Colon (tissue), 2 donors: ENCODE measurements at regions not wholly inside any gene's neighbourhood (a gene's known extent, or its start where the extent isn't known, plus 50 kb on each side); places are given as distances from the start of the nearest gene placed in this dataset.

Source experiments
- FAIRE-seq: peaks from 2 replicates; lab custom pipeline; 2012; peaks lifted over from hg19 to GRCh38; lab: Jason Lieb, UNC
- donor health status: control.
- donor health status: control.

DNA sequence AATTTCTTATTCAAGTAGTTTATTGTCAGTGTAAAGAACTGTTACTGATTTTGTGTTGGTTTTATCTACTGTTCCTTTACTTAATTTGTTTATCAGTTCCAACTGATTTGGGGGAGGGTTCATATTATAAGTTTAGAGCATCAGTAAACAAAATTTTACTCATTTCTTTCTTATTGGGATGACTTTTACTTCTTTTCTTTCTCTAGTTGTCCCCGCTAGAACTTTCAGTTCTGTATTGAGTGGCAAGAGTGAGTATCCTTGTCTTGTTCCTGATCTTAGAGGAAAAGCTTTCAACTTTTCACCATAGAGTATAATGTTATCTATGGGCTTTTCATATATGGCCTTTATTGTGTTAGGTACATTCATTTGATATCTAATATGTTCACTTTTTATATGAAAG is 584.1 kb downstream of the LRFN5 start:
- no peak for FAIRE-seq

DNA sequence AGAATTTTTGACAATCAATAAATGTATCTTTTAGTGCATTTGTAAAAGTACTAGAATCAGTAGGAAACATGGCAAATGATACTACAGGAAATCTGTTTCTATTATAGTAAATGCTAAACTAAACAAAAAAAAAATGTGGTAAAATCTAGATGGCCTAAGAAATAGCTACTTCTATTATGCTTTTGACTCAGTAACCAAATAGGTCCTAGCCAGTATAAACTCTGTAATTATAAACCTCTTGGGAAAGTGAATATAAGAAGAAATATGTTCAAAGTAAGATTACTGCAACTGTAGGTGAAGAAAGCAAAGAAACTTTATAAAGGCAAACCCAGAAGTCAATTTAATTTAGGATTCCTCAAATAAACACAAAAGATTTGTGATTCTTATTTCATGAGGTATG is 581.2 kb downstream of the LRFN5 start:
- no peak for FAIRE-seq

DNA sequence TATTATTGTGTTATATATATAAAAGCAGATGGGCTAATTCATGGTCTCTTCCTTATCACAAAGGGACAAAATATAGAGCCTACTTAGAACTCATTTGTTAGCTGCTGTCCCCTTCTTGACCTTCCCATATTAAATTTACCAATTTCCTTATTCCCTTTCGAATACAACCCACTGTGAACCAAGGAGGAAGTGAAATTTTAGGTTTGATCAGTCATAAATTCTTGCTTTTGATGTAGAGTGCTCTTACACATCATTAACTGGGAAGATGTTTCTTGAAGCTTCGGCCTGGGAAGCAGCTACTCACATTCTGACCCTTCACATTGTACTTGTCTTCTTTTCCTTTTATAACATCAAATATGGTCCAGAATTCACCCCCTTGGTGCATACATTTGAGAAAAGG is 579.0 kb downstream of the LRFN5 start:
- FAIRE-seq: no peak

DNA sequence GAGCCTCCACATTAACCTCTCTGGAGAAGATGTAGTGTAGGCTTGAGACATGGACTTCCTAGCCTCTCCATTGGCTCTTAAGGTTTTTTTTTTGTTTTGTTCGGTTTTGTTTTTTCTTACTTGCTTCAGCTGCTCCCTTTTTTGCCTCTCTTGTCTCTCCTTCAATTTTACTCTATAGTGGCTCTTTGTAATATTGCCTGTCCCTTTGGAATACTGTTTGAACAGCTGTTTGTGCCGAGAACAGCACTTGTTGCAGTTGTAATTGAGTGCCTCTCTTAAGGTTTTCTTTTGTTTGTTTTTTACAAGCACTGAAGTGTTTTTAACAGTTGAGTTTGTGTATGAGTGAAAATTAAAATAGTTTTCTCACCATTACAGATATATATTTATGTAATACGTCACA is 567.7 kb downstream of the LRFN5 start:
- FAIRE-seq: no peak

DNA sequence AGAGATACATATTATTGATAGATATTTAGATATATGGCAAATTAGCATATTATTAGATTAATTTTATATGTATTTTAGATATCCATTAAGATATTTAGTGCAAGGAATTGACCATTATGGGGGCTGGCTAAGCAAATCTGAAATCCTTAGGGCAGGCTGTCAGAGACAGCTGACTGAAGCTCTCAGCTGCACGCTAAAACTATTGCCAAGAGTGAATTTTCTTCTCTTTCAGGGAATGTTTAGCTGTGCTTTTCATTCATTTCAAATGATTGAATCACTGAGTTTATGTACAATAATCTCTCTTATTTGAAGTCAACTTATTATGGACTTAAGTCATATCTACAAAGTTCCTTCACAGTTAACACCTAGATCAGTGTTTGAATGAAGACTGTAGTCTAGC is 566.5 kb downstream of the LRFN5 start:
- FAIRE-seq: no peak

DNA sequence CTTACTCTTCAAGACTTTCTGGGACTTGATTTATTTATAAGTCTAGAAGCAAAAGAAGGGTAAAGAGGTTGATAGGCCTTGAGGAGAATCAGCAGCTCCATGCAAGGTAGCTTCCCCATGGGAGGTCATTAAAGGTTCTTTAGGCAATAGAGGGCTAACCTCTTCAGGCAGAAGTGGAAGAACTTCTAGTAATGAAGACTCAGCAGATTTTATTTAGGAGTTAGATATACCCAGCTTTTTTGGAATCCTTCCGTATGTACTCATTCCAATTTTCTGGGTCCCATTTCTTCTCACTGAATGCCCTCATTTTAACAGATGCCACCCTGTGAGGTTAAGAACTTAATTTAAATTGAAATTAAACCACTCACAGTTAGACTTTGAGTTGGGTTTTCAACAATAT is 565.6 kb downstream of the LRFN5 start:
- no peak for FAIRE-seq

DNA sequence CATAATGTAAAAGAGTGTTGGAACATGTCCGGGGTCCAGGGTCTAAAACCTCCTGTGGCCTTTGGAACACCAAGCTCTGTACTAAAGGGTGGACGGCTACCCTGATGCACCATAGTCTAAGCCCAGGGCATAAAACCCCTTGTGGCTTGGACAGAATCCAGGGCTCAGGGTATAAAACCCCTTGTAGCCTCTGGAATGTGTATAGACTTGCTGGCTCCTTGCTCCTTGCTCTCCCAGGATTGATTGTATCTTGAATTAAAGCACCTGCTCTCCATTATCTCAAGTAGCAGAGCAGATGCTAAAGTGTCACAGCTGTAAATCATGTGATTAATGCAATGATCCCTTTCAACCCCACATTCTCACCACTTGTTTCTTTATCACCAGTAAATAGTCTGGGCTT is 556.5 kb downstream of the LRFN5 start:
- FAIRE-seq: no peak

DNA sequence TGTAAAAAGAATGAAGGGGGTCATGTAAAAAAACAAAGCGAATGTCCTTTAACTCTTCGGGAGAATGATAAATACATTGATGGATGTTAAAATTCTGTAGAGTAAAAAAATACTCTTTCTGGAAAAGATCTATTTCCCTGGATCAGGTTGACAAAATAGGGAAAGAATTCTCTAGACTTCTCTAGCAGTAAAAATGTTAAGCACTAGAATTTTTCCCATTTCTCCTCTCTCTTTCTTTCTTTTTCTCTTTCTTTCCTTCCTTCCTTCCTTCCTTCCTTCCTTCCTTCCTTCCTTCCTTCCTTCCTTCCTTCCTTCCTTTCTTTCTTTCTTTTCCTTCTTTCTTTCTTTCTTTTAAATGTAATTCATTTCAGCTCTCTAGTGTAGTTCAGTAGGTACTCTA is 552.5 kb downstream of the LRFN5 start:
- no peak for FAIRE-seq

DNA sequence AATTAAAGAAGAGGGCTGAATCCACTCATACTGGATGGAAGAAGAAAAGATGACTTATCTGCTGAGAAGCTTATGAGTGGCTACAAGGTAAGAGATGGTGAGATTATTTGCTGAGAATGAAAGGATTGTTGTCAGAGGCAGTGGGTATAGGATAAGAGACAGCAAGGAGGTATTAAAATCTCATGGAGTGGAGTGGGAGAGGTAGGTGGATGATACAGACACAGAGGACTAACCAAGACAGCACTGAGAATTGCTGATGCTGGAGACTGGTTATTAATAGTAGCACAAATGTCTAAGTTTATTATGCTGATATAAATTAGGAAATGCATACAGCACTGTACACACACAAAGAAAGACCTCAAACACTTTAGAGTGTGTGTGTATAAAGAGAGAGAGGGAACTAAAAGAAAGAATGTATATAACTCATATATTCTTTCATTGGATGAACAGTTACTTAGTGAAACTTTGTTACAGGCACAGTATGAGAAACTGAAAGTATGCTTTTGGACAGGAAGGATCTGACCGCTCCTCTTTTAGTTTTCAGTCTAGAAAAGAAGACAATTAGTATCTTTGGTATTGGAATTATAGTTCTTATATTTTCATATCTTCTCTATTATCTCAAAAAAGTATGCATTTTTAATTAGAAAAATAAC is 543.1 kb downstream of the LRFN5 start:
- FAIRE-seq: no peak

DNA sequence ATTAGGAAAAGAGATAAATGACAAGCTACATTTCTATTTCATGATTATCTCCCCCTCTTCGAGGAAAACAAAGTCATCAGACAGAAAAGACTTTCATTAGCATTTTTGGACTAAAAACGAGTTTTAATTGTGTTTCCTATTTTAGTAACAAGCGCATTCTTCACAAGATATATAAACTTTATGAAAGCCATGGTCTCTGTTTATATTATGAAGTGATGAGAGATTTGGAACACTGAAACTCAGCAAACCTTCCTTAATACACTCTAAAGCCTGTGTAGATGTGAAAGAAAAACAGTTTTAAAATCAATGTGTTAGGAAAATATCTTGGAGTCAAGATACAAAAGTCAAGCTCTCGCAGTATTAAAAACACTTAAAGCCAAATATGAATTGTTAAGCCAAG is 539.1 kb downstream of the LRFN5 start:
- no peak for FAIRE-seq

DNA sequence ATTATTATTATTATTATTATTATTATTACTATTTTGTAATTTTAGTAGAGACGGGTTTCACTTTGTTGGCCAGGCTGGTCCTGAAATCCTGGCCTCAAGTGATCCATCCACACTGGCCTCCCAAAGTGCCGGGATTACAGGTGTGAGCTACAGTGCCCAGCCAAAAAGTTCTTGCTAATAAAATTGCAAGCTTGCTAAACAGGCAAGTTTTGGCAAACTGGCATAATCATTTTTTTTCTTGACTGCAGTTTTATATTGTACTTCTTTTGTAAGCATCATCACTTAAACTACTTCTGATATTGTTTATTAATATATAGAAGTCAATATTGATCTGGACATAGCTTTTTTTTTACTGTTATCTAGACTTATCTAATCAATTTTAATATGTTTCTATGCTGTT is 536.4 kb downstream of the LRFN5 start:
- FAIRE-seq: no peak

DNA sequence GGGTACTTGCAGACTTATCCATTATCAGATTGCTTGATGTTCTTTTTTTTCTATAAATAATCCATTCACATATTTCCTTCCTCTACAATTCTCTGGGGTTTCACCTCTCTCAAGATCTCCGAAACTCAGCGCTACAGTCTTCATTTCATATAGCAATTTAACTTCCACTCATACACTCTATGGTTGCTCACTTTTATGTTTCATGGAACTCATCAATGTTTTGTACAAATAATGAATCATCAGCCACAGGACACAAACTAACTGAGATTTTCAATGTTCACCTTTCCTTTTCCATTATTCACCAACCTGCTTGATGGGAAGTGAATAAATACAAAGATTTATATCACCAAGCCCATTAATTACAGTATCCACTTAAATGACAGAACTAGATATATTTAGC is 534.7 kb downstream of the LRFN5 start:
- no peak for FAIRE-seq

DNA sequence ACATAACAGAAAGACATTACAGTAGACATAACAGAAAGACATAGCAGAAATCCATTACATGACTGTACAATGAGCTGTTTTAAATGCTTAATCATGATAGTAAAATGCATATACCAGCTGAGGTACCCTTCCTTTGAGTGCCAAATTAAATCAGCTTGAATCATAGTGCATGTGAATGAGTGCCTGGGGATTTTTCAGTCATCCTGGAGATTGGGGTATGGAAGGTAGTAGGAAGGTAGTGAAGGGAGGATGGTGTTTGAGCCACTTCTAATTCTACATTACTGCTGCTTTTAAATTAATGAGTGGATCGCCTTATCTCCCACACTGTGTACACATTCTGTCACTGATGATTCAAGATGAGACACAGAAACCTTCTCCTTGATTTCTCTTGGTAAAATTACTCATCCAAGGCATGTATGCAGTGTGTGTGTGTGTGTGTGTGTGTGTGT is 534.2 kb downstream of the LRFN5 start:
- FAIRE-seq: no peak

DNA sequence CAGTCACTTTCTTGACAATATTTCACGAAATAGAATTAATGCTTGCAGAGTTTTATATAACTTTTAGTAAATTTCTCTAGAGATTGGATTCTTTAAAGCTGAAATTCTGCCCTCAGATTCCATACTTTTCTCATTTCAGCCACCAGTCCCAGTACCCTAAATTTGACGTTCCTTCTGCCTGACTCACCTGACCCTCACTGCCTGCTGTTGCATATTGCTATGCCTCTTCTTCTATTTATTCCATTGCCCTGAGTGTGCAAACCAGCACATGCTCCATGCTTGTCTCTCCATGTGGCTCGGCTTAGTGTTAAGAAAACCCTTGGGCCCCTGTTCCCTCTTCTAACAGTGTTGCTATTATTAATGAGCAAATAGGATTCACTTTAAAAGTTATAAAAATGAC is 533.3 kb downstream of the LRFN5 start:
- FAIRE-seq: no peak

DNA sequence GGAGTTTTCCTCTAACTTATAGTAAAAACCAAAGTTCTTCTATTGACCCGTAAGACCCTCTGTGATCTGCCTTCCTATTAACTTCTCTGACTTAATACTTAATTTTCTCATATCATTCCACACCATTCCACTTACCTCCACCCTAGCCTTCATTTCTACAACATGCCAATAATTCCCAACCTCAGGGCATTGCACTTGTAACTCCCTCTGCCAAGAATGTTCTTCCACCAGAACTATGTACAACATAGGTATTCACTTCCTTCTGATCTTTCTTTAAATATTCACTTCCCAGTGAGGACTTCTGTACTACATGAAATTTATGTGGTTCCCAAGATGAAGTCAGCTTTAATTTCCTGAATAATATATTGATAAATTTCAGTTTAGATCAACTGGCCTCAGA is 531.7 kb downstream of the LRFN5 start:
- no peak for FAIRE-seq

DNA sequence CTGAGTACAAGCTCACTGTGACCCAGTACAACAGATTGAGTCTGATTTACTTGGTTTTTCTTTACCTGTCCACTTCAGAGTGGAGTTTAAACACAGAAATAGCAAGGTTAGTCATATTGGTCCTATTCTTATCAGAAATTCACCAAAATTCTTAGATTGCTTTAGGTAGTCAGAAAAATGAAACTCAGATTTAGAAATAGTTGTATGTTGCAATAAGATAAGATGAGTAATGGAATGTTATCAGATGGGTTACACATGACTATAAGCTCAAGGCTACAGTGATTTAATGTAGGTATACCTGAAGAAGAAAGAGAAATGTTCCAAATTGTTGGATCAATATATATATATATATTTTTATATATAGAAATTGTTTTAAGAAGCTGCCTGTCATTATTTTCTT is 524.1 kb downstream of the LRFN5 start:
- no peak for FAIRE-seq

DNA sequence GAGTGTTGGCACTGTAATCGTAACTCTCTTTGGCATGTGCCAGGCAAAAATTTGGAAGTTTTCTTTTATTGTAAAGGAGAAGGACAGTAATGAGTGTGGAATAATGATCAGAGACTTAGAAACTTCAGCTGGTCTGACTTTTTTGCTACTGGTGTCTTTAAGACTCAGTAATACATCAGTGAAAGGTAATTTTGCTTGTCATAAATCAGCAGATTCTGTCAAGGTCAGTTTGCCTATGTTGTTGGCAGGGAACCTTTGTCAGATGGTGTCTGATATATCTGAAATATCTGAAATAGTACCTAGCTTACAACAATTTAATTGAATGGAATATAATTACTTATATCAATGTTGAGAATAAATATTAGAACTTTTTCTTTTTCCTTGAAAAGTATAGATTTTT is 516.9 kb downstream of the LRFN5 start:
- FAIRE-seq: no peak

DNA sequence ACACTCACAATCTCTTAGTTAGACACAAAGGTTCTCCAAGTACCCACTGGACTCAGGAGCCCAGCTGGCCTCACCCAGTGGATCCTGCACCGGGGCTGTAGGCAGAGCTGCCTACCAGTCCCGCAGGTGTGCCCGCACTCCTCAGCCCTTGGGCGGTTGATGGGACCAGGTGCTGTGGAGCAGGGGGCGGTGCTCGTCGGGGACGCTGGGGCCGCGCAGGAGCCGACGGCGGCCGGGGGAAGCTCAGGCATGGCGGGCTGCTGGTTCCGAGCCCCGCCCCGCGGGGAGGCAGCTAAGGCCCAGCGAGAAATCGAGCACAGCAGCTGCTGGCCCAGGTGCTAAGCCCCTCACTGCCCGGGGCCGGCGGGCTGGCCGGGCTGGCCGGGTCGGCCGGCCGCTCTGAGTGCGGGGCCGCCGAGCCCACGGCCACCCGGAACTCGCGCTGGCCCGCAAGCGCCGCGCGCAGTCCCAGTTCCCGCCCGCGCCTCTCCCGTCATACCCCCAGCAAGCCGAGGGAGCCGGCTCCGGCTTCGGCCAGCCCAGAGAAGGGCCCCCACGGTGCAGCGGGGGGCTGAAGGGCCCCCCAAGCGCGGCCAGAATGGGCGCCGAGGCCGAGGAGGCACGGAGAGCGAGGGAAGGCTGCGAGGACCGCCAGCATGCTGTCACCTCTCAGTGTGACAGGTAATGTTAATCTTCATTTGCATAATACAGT is 506.8 kb downstream of the LRFN5 start:
- no peak for FAIRE-seq

DNA sequence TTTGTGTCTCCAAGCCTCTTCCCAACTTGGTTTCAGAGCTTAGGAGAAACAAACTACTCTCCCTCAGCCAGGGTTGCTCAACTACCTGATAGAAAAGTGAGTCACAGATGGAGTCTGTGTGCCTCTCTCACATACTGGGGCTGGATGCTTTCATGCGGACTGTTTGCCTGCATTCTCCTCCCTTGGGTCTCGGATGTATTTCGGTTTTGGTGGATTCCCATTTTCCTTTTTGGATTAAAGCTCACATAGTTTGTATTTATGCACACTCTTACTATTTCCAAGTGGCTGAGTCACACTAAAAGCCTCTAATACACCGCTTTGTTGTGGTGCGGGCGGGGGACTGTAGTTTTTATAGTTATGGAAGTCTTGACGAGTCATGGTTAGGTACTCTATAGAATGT is 505.4 kb downstream of the LRFN5 start:
- FAIRE-seq: no peak

DNA sequence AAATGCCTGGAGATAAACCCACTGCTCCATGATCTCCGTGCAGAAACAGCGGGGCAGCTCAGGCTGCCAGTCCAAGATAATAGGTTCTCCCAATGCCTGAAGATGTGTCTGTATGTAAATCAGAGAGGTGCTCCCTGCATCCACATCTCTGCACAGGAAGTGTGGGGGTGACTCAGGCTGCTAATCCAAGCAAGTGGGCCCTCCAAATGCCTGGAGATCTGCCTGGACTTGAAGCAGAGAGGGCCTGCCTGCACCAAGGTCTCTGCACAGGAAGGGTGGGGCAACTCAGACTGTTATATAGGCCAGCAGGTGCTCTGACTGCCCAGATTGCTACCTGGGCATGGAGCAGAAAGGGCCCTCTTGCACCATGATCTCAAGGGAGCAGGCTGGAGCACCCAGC is 504.7 kb downstream of the LRFN5 start:
- FAIRE-seq: no peak

DNA sequence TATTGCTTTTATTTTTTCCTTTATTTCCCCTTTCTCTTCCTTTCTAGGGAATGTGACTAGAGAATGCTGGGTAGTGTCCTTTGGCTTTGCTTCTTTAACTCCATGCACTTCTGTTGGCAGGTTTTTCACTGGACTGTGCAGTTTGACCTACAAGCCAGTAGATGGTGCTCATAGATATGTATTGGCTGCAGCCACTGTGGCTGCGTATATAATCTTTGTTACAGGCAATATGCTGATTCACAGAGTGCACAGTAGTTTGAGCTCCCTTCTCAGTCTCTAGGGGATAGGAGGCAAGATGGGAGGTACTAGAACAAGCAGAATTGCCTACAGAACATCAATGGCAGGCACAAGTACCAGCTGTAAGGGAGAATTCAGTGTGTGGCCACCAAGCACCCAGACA is 503.5 kb downstream of the LRFN5 start:
- no peak for FAIRE-seq

DNA sequence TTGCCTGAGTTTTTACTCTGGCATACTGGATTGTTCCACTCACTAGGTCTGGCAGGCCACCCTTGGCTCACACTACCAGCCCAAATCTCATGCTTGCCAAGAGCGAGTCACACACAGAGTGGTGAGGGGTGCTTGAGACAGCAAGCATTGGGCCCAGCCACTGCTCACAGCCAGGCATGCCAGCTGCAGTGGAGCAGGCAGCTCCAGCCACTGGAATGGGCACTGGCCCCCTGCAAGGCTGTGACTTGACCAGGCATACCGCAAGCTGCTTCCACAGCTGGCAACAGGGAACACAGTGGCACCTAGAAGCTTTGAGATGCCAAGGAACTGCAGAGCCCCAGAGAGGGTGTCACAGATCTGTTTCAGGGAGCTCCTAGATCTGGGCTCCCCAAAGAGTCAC is 488.5 kb downstream of the LRFN5 start:
- FAIRE-seq: no peak

DNA sequence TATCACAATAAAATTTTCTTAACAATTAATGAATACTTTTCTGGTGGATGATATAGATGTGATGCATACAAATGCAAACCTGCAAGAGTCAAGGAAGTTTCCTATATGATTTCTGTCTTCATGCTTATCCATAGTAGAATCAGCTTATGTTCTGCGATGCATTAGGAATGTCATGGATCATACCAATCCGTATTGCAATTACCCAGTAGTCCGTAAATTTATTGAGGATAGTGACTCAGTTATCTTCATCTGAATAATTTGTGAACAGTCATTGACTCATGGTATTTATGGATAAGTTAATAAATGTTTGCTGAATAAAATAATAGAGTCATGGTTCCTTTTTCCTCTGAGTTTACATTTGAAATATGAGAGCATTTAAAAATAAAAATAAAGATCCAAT is 483.4 kb downstream of the LRFN5 start:
- no peak for FAIRE-seq

DNA sequence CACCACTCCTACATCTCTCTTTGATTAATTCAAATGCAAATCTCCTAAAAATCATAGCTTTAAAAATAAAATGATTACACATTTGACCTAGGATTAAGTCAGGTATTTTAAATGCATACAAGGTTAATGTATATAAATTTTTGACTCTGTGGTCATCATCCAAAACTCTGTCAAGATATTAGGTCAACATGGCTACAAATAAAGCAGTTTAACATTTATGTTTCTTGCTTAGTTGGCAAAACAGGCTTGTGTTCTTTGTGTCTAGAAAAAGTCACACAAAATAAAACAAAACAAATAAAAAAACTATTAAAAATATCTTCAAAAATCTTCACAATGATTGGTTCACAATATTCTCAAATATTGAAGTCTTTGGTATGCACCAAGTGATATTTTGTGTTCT is 473.2 kb downstream of the LRFN5 start:
- no peak for FAIRE-seq
